ENCODE measurements at regions not wholly inside any gene's neighbourhood (a gene's known extent, or its start where the extent isn't known, plus 50 kb on each side); places are given as distances from the start of the nearest gene placed in this dataset.

DNA sequence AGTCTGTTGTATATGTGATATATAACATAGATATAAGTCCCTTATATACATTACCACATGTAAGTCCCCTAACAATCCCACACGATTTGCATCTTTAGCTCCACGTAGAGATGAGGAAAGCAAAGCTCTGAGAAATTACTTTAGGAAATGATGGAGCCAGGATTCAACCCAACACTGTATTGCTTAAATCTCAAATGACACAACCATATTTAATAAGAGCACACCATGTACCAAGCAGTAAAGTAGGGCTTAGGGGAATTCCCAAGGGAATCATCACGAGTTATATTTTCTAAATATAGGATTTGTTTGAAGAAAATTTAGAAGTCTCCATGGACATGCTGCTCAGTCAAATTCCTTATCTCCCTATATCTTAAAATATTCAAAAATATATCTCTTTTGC is 61.3 kb upstream of the POMP start:
- TF ChIP-seq, protein P1, sequence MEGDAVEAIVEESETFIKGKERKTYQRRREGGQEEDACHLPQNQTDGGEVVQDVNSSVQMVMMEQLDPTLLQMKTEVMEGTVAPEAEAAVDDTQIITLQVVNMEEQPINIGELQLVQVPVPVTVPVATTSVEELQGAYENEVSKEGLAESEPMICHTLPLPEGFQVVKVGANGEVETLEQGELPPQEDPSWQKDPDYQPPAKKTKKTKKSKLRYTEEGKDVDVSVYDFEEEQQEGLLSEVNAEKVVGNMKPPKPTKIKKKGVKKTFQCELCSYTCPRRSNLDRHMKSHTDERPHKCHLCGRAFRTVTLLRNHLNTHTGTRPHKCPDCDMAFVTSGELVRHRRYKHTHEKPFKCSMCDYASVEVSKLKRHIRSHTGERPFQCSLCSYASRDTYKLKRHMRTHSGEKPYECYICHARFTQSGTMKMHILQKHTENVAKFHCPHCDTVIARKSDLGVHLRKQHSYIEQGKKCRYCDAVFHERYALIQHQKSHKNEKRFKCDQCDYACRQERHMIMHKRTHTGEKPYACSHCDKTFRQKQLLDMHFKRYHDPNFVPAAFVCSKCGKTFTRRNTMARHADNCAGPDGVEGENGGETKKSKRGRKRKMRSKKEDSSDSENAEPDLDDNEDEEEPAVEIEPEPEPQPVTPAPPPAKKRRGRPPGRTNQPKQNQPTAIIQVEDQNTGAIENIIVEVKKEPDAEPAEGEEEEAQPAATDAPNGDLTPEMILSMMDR (conservative IDR thresholded peaks at IDR 0.05): no peak
- H3K9me3 ChIP-seq (ENCODE audit: control insufficient read depth, low read length): no peaks in the 10 kb centered on the region
- no peak overlapping the region for H3K9ac ChIP-seq (ENCODE audit: extremely low read depth, low read length, poor library complexity, severe bottlenecking)
- peaks cover 2% of the 10 kb centered on the region for H3K27me3 Mint-ChIP-seq (ENCODE audit: insufficient read depth)
- no peak for DNase-seq
- no peaks in the 10 kb centered on the region for H3K4me1 ChIP-seq (ENCODE audit: control insufficient read depth, insufficient read depth, low read length)
- no peaks in the 10 kb centered on the region for H3K36me3 ChIP-seq (ENCODE audit: control insufficient read depth, insufficient read depth, low read length)
- no peaks in the 10 kb centered on the region for H3K9me3 Mint-ChIP-seq
- no peak overlapping the region for H3K27ac ChIP-seq (ENCODE audit: low read depth, low read length)
- WGBS, 2 experiments (ENCODE audit: insufficient coverage in 1 of 2, insufficient read length in 1 of 2): 94% methylated on average over 2 of the region's 3 CpGs; no CpG with 5 or more reads in 1 of the 2 experiments
- no peak overlapping the region for H3K27ac Mint-ChIP-seq
- no peak overlapping the region for H3K4me3 Mint-ChIP-seq
- H3K27me3 ChIP-seq (ENCODE audit: control insufficient read depth, insufficient read depth, low read length, poor library complexity, severe bottlenecking): no peaks in the 10 kb centered on the region
- peaks cover 4% of the 10 kb centered on the region for H3K4me1 Mint-ChIP-seq
- H3K36me3 Mint-ChIP-seq (ENCODE audit: low read depth): no peaks in the 10 kb centered on the region
- H3K4me3 ChIP-seq (ENCODE audit: low read length): no peak overlapping the region

DNA sequence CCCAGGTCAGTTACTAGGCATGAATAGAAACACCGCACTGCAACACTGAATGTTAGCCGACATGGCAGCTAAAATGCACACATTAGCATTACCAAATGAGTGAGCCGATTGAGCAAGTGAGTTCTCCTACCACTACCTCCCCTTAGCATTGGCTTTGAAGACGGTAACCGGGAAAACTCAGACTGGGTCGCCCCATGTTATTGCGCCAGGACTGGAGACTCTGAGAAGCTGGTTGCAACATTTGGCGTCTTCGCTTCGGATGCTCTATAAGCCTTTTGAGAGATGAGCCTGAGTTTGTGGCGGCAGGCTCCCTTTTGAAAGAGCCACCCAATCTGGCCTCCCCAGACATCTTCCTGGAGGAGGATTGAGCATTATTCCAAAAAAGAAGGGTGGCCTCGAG is 68.5 kb upstream of the POMP start:
- Histone ChIP-seq H3K9me3 (ENCODE audit: control insufficient read depth, low read length) (no peaks in the 10 kb centered on the region), H3K27me3 (ENCODE audit: control insufficient read depth, insufficient read depth, low read length, poor library complexity, severe bottlenecking) (no peaks in the 10 kb centered on the region), H3K4me1 (ENCODE audit: control insufficient read depth, insufficient read depth, low read length) (no peaks in the 10 kb centered on the region), H3K9ac (ENCODE audit: extremely low read depth, low read length, poor library complexity, severe bottlenecking) (no peak overlapping the region), H3K4me3 (ENCODE audit: low read length) (no peak overlapping the region), H3K27ac (ENCODE audit: low read depth, low read length) (no peak overlapping the region), H3K36me3 (ENCODE audit: control insufficient read depth, insufficient read depth, low read length) (no peaks in the 10 kb centered on the region)
- WGBS, 2 experiments (ENCODE audit: insufficient coverage in 1 of 2, insufficient read length in 1 of 2): 91 to 95% methylated on average over 11 to 12 of the region's 12 CpGs
- no peak overlapping the region for H3K4me3 Mint-ChIP-seq
- no peaks in the 10 kb centered on the region for H3K9me3 Mint-ChIP-seq
- TF ChIP-seq, protein P1 (conservative IDR thresholded peaks at IDR 0.05): no peak
- H3K27ac Mint-ChIP-seq: no peak overlapping the region
- DNase-seq: no peak
- peaks cover 11% of the 10 kb centered on the region for H3K4me1 Mint-ChIP-seq
- no peaks in the 10 kb centered on the region for H3K27me3 Mint-ChIP-seq (ENCODE audit: insufficient read depth)
- H3K36me3 Mint-ChIP-seq (ENCODE audit: low read depth): no peaks in the 10 kb centered on the region

DNA sequence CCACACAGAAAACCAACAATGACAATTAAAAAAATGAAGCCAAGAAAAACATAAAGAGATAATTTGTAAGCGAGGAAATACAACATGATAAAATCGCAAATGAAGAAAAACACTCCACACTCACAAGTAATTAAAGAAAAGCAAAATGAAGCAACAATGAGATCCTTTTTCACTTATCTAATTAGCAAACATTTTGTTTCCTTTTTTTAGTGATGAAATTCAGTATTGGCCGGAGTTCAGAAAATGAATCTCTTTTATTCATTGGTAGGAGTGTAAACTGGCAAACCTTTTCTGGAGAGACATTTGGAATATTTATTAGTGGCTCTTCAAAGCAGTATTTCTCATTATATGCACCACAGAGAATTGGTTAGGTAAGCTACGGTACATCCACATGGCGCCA is 70.6 kb upstream of the POMP start:
- no peaks in the 10 kb centered on the region for H3K4me1 ChIP-seq (ENCODE audit: control insufficient read depth, insufficient read depth, low read length)
- H3K9me3 ChIP-seq (ENCODE audit: control insufficient read depth, low read length): no peaks in the 10 kb centered on the region
- WGBS, 2 experiments (ENCODE audit: insufficient coverage in 1 of 2, insufficient read length in 1 of 2): 92% methylated on average over 4 of the region's 5 CpGs; no CpG with 5 or more reads in 1 of the 2 experiments
- Mint-ChIP-seq H3K9me3 (no peaks in the 10 kb centered on the region), H3K4me3 (no peak overlapping the region), H3K36me3 (ENCODE audit: low read depth) (no peaks in the 10 kb centered on the region), H3K27me3 (ENCODE audit: insufficient read depth) (no peaks in the 10 kb centered on the region), H3K27ac (no peak overlapping the region), H3K4me1 (peaks cover 22% of the 10 kb centered on the region)
- TF ChIP-seq, protein P1 (conservative IDR thresholded peaks at IDR 0.05): no peak
- DNase-seq: no peak
- H3K9ac ChIP-seq (ENCODE audit: extremely low read depth, low read length, poor library complexity, severe bottlenecking): no peak overlapping the region
- H3K4me3 ChIP-seq (ENCODE audit: low read length): no peak overlapping the region
- no peak overlapping the region for H3K27ac ChIP-seq (ENCODE audit: low read depth, low read length)
- no peaks in the 10 kb centered on the region for H3K36me3 ChIP-seq (ENCODE audit: control insufficient read depth, insufficient read depth, low read length)
- H3K27me3 ChIP-seq (ENCODE audit: control insufficient read depth, insufficient read depth, low read length, poor library complexity, severe bottlenecking): no peaks in the 10 kb centered on the region

All from endodermal cell (in vitro differentiated cells).